T-helper 2 cell treated with Interferon-gamma antibody and Interleukin-4, amounts not matched to agents 5 μg/mL and 100 μg/mL, for 36 hours (primary cell): ENCODE measurements at regions not wholly inside any gene's neighbourhood (a gene's known extent, or its start where the extent isn't known, plus 50 kb on each side); places are given as distances from the start of the nearest gene placed in this dataset.
"Not testable (repeated sequence)": the region's sequence is repeated elsewhere in the genome, so short reads cannot be mapped to it uniquely, and the experiment has no call there.

Experiments
- DNase-seq: peaks from one replicate; pipeline ENCODE4 v3.0.0; 2021; ENCODE audit warnings: low spot score
- H3K27ac Mint-ChIP-seq: one replicate; pipeline ENCODE4 v1.8.0; 2021; ENCODE audit warnings: mild to moderate bottlenecking, mixed read lengths
- H3K27me3 Mint-ChIP-seq: one replicate; pipeline ENCODE4 v1.8.0; 2021; ENCODE audit warnings: low read depth, mixed read lengths
- H3K36me3 Mint-ChIP-seq: one replicate; pipeline ENCODE4 v1.8.0; 2021; ENCODE audit warnings: low read depth, mixed read lengths
- H3K4me1 Mint-ChIP-seq: one replicate; pipeline ENCODE4 v1.8.0; 2021; ENCODE audit warnings: low read depth, mixed read lengths
- H3K4me3 Mint-ChIP-seq: one replicate; pipeline ENCODE4 v1.8.0; 2022; ENCODE audit warnings: mild to moderate bottlenecking, moderate library complexity, mixed read lengths
- H3K9me3 Mint-ChIP-seq: one replicate; pipeline ENCODE4 v1.8.0; 2021; ENCODE audit warnings: mixed read lengths

DNA sequence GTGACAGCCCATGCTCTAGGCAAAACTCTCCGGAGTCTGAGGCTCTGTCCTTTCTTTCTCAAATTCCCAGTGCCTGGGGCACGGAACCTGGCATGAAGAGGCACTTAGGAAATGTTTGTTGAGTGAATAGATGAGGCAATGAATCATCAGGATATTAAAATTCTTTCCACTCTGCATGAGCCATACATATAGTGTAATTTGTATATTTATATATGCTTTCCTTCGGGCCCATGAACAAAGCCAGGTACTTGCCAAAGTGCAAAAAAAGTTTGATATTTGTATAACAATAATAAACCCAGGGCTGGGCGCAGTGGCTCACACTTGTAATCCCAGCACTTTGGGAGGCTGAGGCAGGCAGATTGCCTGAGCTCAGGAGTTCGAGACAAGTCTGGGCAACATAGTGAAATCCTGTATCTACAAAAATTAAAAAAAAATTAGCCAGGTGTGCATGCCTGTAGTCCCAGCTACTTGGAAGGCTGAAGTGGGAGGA lies 212.3 kb upstream of the ZNF217 start:
- DNase-seq = no peak
- Mint-ChIP-seq H3K27ac (no peak overlapping the region), H3K27me3 (no peaks in the 10 kb centered on the region), H3K9me3 (no peaks in the 10 kb centered on the region), H3K4me3 (no peak overlapping the region), H3K4me1 (no peaks in the 10 kb centered on the region), H3K36me3 (no peaks in the 10 kb centered on the region)

DNA sequence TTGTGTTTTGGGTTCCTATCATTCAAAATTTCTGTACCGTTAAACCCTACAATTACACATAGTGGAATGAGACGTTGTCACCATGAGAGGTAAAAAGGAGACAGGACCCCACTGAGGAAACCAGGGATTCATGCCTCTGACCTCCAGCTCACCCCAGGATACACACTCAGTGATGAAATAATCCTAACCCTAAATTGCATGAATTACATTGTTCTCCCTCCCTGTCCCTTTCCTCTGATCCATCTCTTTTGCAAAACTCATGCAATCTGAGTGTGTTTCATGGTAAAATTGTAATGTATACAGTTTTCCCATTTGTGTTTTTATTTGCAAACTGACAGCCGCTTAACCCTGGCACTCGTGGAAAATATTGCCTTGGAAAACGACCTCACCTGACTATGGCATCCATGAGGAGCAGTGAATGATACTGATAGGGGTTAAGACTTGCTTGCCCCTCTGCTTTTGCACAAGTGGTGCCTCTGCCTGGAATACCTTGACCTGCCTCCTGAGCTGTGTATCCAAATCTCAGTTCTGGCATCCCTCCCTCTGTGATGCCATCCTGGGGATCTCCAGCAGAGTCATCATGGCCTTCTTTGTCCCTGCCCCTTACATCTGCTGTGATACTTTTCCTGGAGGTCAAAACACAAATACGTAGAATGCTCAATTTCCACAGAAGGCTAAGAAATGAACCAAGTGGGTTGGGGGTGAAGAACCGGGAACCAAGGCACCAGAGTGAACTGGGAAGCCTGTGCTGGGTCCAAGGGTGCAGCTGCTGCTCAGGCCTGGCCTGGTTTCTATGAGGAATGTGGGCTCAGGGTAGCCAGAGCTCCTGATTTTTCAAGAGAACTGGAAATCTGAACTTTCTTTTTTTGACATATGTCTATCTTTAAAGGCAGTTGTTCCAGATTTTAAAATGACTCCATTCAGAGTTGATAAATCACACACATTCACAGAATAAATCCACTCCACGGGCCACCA lies 211.6 kb upstream of the ZNF217 start:
- Mint-ChIP-seq H3K4me1 (no peaks in the 10 kb centered on the region), H3K4me3 (no peak overlapping the region), H3K27ac (no peak overlapping the region), H3K9me3 (no peaks in the 10 kb centered on the region), H3K27me3 (no peaks in the 10 kb centered on the region), H3K36me3 (no peaks in the 10 kb centered on the region)
- DNase-seq = no peak

DNA sequence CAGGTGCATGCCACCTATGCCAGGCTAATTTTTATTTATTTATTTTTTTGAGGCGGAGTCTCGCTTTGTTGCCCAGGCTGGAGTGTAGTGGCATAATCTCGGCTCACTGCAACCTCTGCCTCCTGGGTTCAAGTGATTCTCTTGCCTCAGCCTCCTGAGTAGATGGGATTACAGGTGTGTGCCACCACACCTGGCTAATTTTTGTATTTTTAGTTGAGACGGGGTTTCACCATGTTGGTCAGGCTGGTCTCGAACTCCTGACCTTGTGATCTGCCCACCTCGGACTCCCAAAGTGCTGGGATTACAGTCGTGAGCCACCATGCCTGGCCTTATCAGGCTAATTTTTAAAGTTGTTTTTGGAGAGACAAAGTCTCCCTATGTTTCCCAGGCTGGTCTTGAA lies 210.7 kb upstream of the ZNF217 start:
- not testable (repeated sequence) for H3K36me3 Mint-ChIP-seq, H3K27ac Mint-ChIP-seq, H3K9me3 Mint-ChIP-seq, H3K27me3 Mint-ChIP-seq, H3K4me1 Mint-ChIP-seq, H3K4me3 Mint-ChIP-seq, DNase-seq

GRCh38 chr20:53803492-53804155 lies 210.0 kb upstream of the ZNF217 start:
- H3K9me3 Mint-ChIP-seq = no peaks in the 10 kb centered on the region
- no peaks in the 10 kb centered on the region for H3K27me3 Mint-ChIP-seq
- no peak overlapping the region for H3K4me3 Mint-ChIP-seq
- no peaks in the 10 kb centered on the region for H3K36me3 Mint-ChIP-seq
- no peak for DNase-seq
- H3K27ac Mint-ChIP-seq = no peak overlapping the region
- H3K4me1 Mint-ChIP-seq = no peaks in the 10 kb centered on the region

DNA sequence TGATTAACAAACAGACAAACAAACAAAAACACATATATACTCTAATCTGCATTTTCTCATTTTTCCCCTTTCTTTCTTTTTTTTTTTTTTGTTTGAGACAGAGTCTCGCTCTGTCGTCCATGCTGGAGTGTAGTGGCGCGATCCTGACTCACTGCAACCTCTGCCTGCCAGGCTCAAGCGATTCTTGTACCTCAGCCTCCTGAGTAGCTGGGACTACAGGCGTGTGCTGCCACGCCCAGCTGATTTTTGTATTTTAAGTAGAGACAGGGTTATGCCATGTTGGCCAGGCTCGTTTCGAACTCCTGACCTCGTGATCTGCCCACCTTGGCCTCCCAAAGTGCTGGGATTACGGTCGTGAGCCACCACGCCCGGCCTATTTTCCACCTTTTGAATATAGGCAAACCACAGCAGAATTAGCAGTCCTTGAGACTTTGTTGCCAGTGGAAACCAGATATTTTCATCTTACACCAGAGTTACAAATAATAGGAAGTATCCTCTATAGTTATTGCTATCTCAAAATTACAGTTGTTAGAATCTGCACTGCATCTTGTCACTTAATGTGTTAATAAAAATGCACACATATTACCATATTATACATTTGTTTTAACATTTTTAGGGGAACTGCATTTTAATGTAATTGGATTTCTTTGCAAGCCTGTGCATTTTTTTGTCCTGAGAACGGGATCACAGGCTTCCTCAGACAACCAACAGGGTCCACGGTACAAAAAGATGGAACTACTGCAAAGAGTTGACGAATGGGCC lies 208.2 kb upstream of the ZNF217 start:
- Mint-ChIP-seq H3K36me3 (no peaks in the 10 kb centered on the region), H3K27ac (peak overlapping the region; percentile 55), H3K4me1 (no peaks in the 10 kb centered on the region), H3K27me3 (no peaks in the 10 kb centered on the region), H3K9me3 (no peaks in the 10 kb centered on the region), H3K4me3 (no peak overlapping the region)
- no peak for DNase-seq

DNA sequence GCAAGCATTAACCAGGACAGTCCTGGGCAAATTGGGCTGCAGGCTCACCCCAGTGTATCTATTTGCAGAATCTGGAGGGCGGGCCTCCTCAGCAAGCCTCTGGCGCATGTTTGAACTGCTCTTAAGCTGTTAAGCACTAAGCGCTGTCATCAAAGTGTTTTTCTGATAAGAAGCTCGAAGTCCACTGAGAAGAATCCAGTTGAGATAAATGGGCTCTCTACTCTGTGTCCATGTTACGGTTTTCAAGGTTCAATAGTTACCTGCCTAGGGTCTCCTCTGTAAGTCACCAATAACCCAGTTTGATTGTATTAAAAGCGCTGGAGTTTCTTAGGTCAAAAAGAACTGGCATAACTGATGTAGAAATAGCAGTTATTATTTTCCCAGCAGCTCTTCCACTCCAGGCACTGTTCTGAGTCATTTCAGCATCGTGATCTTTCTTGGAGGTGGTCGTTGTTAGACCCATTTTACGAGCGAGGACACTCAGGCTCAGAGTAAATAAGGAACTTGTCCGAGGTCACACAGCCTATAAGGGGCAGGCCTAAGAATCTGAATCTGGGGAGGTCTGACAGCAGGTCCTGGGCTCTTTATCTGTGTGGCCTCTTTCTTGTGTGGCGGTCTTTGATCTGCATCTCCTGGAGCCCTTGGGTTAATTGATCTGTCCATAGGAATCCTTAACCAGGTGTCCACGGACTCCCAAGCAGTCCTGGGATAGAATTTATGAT lies 207.4 kb upstream of the ZNF217 start:
- no peak overlapping the region for H3K27ac Mint-ChIP-seq
- H3K9me3 Mint-ChIP-seq = no peaks in the 10 kb centered on the region
- no peaks in the 10 kb centered on the region for H3K27me3 Mint-ChIP-seq
- no peaks in the 10 kb centered on the region for H3K36me3 Mint-ChIP-seq
- DNase-seq = no peak
- H3K4me3 Mint-ChIP-seq = no peak overlapping the region
- no peaks in the 10 kb centered on the region for H3K4me1 Mint-ChIP-seq

DNA sequence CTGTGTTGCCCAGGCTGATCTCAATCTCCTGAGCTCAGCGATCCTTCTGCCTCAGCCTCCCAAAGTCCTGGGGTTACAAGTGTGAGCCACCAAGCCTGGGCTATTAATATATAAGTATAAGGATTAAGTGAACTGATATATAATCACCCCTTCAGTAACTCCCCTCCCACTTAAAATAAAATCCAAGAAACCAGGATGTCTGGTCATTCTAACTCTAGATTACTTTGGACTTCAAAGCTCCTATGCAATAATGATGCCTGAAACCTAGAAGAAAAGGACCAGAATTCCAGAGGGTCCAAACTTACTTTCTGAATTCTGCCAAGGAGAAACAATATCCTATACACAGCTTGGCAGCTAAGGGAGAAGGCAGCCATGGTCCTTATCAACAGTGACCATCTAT lies 206.8 kb upstream of the ZNF217 start:
- H3K27ac Mint-ChIP-seq = no peak overlapping the region
- H3K4me3 Mint-ChIP-seq = no peak overlapping the region
- no peaks in the 10 kb centered on the region for H3K9me3 Mint-ChIP-seq
- no peaks in the 10 kb centered on the region for H3K27me3 Mint-ChIP-seq
- no peak for DNase-seq
- H3K4me1 Mint-ChIP-seq = no peaks in the 10 kb centered on the region
- H3K36me3 Mint-ChIP-seq = no peaks in the 10 kb centered on the region

- no peak overlapping the region for H3K27ac Mint-ChIP-seq
- H3K4me1 Mint-ChIP-seq = peaks cover 1% of the 10 kb centered on the region
- no peaks in the 10 kb centered on the region for H3K27me3 Mint-ChIP-seq
- no peaks in the 10 kb centered on the region for H3K9me3 Mint-ChIP-seq
- no peak for DNase-seq
- H3K36me3 Mint-ChIP-seq = no peaks in the 10 kb centered on the region
- H3K4me3 Mint-ChIP-seq = no peak overlapping the region
These were observed 203.4 kb upstream of the ZNF217 start for GRCh38 chr20:53797085-53797484.

GRCh38 chr20:53795170-53795569 lies 201.5 kb upstream of the ZNF217 start:
- Mint-ChIP-seq H3K4me1 (peaks cover 1% of the 10 kb centered on the region), H3K9me3 (no peaks in the 10 kb centered on the region), H3K36me3 (no peaks in the 10 kb centered on the region), H3K27ac (no peak overlapping the region), H3K4me3 (no peak overlapping the region), H3K27me3 (no peaks in the 10 kb centered on the region)
- DNase-seq = no peak

- H3K27ac Mint-ChIP-seq = no peak overlapping the region
- no peak for DNase-seq
- H3K9me3 Mint-ChIP-seq = no peaks in the 10 kb centered on the region
- H3K36me3 Mint-ChIP-seq = no peaks in the 10 kb centered on the region
- no peak overlapping the region for H3K4me3 Mint-ChIP-seq
- no peaks in the 10 kb centered on the region for H3K27me3 Mint-ChIP-seq
- peaks cover 4% of the 10 kb centered on the region for H3K4me1 Mint-ChIP-seq
These were observed 201.0 kb upstream of the ZNF217 start for GRCh38 chr20:53794529-53795115.

GRCh38 chr20:53793783-53794383 lies 200.2 kb upstream of the ZNF217 start:
- no peak overlapping the region for H3K27ac Mint-ChIP-seq
- no peaks in the 10 kb centered on the region for H3K9me3 Mint-ChIP-seq

GRCh38 chr20:53792946-53793536 lies 199.4 kb upstream of the ZNF217 start:
- Mint-ChIP-seq H3K27ac (no peak overlapping the region), H3K4me1 (peaks cover 9% of the 10 kb centered on the region), H3K9me3 (no peaks in the 10 kb centered on the region), H3K36me3 (no peaks in the 10 kb centered on the region), H3K27me3 (no peaks in the 10 kb centered on the region), H3K4me3 (no peak overlapping the region)
- DNase-seq = no peak

More at GRCh38 chr20:53793783-53794383, 200.2 kb upstream of the ZNF217 start:
- H3K4me3 Mint-ChIP-seq = no peak overlapping the region
- no peaks in the 10 kb centered on the region for H3K27me3 Mint-ChIP-seq
- peaks cover 9% of the 10 kb centered on the region for H3K4me1 Mint-ChIP-seq
- no peaks in the 10 kb centered on the region for H3K36me3 Mint-ChIP-seq
- DNase-seq = no peak
